HG03521 (cell line): ENCODE measurements at regions not wholly inside any gene's neighbourhood (a gene's known extent, or its start where the extent isn't known, plus 50 kb on each side); places are given as distances from the start of the nearest gene placed in this dataset.

Source experiments
- ATAC-seq: cut with Tn5 transposase; IDR thresholded peaks from one replicate; pipeline ENCODE4 v1.9.1; 2021; ENCODE audit warnings: mild to moderate bottlenecking, moderate library complexity; ENCODE audit not compliant: unreplicated experiment

- no peak for ATAC-seq
Observed at GRCh38 chr20:59547596-59547995, 56.7 kb upstream of the PHACTR3 start.
